HG02642 (cell line): ENCODE measurements at regions not wholly inside any gene's neighbourhood (a gene's known extent, or its start where the extent isn't known, plus 50 kb on each side); places are given as distances from the start of the nearest gene placed in this dataset.
A peak's percentile ranks its signal among the peaks of the same experiment; 100 is the strongest.

Experiments used
- ATAC-seq: cut with Tn5 transposase; IDR thresholded peaks from one replicate; pipeline ENCODE4 v1.9.1; 2021; ENCODE audit warnings: mild to moderate bottlenecking; ENCODE audit not compliant: unreplicated experiment, poor library complexity

GRCh38 chr2:181145645-181146044 is 165.2 kb downstream of the UBE2E3 start:
- no peak for ATAC-seq

- ATAC-seq, result no peak
These were observed 165.8 kb downstream of the UBE2E3 start for GRCh38 chr2:181146171-181146570.

DNA sequence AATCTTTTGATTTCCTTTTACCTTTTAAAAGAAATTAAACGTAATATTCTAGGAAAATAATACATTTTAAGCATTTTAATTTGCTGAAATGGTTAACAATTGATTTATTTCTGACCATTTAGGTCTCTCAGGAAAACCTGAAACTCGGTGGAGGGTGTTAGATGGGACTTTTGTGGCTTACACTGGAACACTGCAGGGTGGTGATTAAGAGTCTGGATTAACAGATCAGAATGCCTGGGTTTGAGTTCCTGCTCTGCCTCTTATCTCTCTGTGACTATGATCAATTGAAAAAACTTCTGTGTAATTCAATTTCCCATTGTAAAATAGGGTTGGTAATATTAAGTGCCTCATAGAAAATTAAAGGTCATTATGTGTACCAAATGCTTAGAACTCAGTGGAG is 168.7 kb downstream of the UBE2E3 start:
- no peak for ATAC-seq

DNA sequence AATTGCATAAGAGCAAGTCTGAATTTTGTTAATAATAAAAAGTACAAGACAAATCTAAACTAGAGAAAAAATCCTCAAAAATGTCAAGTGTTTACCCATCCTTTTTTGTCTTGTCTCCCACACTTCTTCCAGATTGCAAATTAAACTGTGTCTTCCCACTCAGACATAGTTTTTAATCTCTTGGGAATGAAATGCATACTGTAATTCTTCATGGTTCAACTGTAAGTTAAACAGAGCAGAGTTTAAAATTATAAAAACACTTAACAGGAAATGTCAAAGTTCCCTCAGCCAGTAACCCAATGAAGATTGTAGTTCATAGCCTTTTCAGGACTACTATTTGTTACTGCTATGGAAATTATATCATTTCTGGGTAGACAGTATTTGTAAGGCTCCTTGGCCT is 171.8 kb downstream of the UBE2E3 start:
- no peak for ATAC-seq

- no peak for ATAC-seq
These were observed 172.3 kb downstream of the UBE2E3 start for GRCh38 chr2:181152701-181153100.

GRCh38 chr2:181153886-181154285 is 173.5 kb downstream of the UBE2E3 start:
- no peak for ATAC-seq

- no peak for ATAC-seq
These were observed 176.9 kb downstream of the UBE2E3 start for GRCh38 chr2:181157326-181157725.

DNA sequence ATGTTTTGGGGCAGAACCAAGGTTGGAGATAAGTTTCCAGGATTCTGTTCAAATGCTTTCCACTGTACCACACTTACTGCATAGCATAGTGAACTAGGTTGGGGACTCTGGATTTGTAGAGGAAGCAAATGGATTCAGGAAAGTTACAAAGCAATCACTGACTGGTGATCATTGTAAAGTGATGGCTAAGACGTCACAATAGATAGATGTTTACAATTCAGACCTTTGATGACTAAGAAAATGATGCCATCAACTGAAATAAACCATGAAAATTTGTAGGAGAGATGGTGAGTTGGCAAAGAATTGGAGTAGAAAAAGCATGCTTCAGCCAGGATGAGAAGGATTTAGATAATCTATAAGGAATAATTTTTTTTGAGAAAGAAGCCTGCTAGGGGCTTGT is 178.0 kb downstream of the UBE2E3 start:
- ATAC-seq, result no peak

DNA sequence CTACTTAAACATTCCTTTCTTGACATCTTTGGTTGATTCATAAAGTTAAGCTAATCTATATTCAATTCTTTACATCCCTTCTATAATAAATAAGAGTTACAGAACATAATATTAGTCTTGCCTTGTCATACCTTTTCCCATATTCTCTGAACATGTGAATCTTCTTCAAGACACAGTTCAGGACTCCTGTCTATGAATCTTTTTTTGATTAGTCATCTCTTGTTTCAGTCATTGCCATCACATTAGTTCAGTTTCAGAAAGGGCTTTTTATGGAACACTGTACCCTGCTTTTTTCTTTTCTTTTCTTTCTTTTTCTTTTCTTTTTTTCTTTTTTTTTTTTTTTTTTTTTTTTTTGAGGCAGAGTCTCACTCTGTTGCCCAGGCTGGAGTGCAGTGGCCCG is 181.2 kb downstream of the UBE2E3 start:
- ATAC-seq, result no peak

DNA sequence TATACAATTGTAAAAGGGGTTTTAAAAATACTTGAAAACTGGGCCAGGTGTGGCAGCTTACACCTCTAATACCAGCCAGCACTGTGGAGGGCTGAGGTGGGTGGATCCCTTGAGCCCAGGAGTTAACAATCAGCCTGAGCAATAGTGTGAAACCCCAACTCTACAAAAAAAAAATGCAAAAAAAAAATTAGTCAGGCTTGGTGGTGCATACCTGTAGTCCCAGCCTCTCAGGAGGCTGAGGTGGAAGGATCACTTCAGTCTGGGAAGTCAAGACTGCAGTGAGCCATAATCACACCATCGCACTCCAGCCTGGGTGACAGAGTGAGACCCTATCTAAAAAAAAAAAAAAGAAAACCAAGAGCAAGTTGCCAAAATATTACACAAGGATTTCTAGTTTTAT is 182.7 kb downstream of the UBE2E3 start:
- ATAC-seq, result peak; percentile 42

GRCh38 chr2:181163691-181164090 is 183.3 kb downstream of the UBE2E3 start:
- no peak for ATAC-seq

DNA sequence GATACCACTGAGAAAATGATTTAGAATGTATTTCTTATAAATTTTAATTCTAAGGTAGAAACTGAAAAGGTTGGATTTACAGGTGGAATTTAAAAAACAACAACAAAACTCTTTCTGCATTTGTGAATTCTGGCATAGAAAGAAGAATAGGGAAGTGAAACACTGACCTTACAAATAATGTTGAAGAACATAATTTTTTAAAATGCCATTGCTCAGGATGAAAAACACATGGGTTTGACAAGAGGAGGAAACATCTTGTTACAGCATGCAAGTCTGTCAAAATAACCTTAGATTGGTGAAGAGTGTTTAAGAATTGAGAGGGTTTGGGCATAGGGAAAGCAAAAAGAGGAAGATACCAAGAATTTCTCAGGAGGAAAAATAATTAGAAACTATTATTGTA is 184.3 kb downstream of the UBE2E3 start:
- peak; percentile 57 for ATAC-seq

- peak; percentile 71 for ATAC-seq
These were observed 184.9 kb downstream of the UBE2E3 start for GRCh38 chr2:181165199-181165868.

- ATAC-seq, result no peak
These were observed 189.1 kb downstream of the UBE2E3 start for GRCh38 chr2:181169503-181169902.

DNA sequence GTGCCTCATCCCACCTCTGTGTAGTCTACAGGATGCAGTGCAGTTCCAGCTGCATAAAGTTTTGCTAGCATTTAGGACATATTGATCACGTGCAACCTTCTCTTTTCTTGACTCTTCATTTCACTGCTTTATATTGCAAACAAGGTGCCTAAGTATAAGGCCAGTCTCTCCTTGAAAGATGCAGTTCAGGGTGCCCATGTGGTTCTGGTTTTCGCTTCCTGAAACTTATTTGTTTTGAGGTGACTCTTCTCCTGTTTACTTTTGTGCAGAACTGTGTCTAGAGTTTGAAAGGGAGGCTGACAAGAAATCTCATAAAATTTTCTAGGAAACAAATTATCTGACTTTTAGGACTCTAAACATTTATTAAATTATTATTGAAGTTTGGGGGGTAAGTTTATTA is 189.9 kb downstream of the UBE2E3 start:
- ATAC-seq, result no peak

DNA sequence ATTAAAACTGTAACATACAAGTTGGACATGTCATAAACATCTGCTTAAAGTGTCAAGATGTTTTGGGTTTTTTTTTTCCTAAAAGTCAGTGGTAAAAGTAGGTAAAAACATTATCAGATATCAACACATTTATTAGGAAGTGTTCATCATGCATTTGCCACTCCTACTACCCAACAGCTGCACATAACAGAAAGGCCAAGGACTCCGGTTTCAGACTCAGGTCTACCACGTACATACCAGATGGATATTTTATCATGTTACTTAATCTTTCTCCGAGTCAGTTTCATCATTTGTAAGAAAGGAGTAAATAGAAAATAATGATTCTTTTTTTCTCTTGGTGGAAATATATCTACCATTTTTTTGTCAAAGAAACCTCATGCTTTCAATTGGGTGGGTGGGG is 192.3 kb downstream of the UBE2E3 start:
- no peak for ATAC-seq

GRCh38 chr2:181174611-181175580 is 194.5 kb downstream of the UBE2E3 start:
- peak; percentile 58 for ATAC-seq

DNA sequence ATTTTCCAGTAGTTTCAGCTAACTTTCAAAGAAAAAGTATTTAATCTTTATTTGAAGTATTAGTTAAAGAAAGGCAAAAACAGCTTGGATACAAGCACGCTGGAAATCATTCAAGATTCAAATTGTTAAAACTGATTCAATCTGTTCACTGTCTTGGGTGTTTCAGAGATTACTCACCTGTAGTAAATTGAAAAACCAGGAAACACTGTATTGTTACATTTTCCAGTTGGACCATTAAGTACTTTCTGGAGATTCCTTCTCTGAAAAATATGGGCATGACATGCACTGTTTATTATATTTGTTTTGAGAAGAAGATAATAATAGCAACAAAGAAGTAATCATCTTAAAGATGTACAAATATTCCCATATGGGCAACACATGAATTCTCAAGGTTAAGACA is 196.1 kb downstream of the UBE2E3 start:
- no peak for ATAC-seq

GRCh38 chr2:181177376-181177775 is 197.0 kb downstream of the UBE2E3 start:
- no peak for ATAC-seq

DNA sequence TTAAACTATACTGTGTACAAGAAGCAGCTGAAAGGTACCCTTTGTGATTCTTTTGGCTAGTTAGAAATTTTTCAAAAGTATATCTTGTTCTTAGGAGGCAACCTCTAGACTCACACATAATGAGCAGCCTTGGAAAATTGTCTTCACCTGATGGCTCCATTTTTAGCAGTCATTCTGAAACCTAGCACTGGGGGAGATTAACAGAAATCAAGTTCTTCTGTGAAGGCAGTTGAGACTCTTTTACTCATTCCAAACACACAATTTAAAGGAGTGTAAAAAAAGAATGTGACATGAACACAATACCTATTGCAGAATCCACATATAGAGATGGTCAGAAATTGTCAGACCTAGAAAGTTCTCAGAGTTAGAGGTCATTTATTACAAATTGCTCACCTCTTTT is 197.7 kb downstream of the UBE2E3 start:
- ATAC-seq, result no peak

DNA sequence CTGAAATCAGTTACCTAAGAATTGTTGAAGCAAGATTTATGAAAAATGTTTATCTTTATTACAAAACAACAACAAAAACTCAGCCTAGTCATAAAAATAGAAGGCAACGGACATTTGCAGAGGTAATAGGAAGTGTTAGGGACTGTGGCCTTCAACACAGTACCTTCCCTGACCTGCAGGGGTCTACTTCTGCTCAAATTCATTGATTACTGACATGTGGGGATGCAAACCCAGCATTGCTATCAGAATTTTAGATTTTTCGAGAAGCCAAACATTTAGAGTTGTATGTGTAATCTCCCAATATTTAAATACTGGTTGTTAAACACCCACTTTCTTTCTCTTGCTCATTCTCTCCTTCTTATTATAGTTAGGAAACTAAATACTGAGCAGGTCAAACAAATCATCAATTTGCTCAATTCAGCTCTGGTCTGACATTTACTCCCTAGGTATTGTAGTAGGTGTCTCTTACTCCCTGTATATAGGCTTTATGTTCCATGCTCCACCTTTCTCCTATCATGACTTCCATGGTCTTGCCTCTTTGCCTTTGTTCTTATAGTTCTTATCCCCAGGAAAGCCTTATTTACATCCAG is 198.5 kb downstream of the UBE2E3 start:
- ATAC-seq, result peak; percentile 79
